A549 (cell line): ENCODE measurements at regions not wholly inside any gene's neighbourhood (a gene's known extent, or its start where the extent isn't known, plus 50 kb on each side); places are given as distances from the start of the nearest gene placed in this dataset.

Experiments
- CHD2 ChIP-seq: fragments of 150-350 bp; IDR thresholded peaks from 2 replicates; pipeline ENCODE4 v1.6.1; 2014; ENCODE audit warnings: low read length; ENCODE audit not compliant: partially characterized antibody
- CTCF ChIP-seq: fragments of >200 bp; sonication (Bioruptor Twin); formaldehyde crosslinking; IDR thresholded peaks from 3 replicates; pipeline ENCODE4 v1.5.1; 2016
- EP300 ChIP-seq, 2 experiments: fragments of >200 bp; sonication (Bioruptor Twin); formaldehyde crosslinking; IDR thresholded peaks; 2 replicates in 1 of 2; 3 replicates in 1 of 2; pipeline ENCODE4 v1.6.1; 2016 to 2017
- KDM1A ChIP-seq: fragments of 200-600 bp; sonication (generic); IDR thresholded peaks from 2 replicates; pipeline ENCODE4 v1.6.1; 2016; ENCODE audit warnings: low read depth, mild to moderate bottlenecking
- MAX ChIP-seq: IDR thresholded peaks from 2 replicates; pipeline ENCODE4 v1.6.1; 2012
- NR3C1 ChIP-seq: fragments of >200 bp; sonication (Bioruptor Twin); formaldehyde crosslinking; IDR thresholded peaks from 3 replicates; pipeline ENCODE4 v1.6.1; 2017
- POLR2A ChIP-seq: IDR thresholded peaks from 2 replicates; pipeline ENCODE4 v1.6.1; 2012; ENCODE audit warnings: mild to moderate bottlenecking, low read length
- RCOR1 ChIP-seq: fragments of 150-350 bp; IDR thresholded peaks from 2 replicates; pipeline ENCODE4 v1.6.1; 2014; ENCODE audit warnings: antibody characterized with exemption, low read length, low read depth
- SREBF2 ChIP-seq: fragments of 450-650 bp; IDR thresholded peaks from 2 replicates; pipeline ENCODE4 v1.6.1; 2014; ENCODE audit warnings: mild to moderate bottlenecking, moderate library complexity
- USF2 ChIP-seq: fragments of 450-650 bp; IDR thresholded peaks from 2 replicates; pipeline ENCODE4 v1.6.1; 2014; ENCODE audit warnings: antibody characterized with exemption
- ZSCAN20 ChIP-seq: fragments of 250-450 bp; sonication (Bioruptor Pico); IDR thresholded peaks from 2 replicates; pipeline ENCODE4 v1.8.0; 2022; ENCODE audit warnings: mild to moderate bottlenecking, moderate library complexity

- TF ChIP-seq CTCF (no peak), EP300 (IDR thresholded peaks at IDR 0.05) (no peak), ZSCAN20 (CRISPR knock-in tag) (no peak), CHD2 (no peak), POLR2A (no peak), RCOR1 (no peak), MAX (no peak), KDM1A (no peak), SREBF2 (no peak), USF2 (no peak), NR3C1 (no peak)
Measured at GRCh38 chr1:83024251-83024767, 974.6 kb downstream of the TTLL7 start.
